ENCODE measurements at regions not wholly inside any gene's neighbourhood (a gene's known extent, or its start where the extent isn't known, plus 50 kb on each side); places are given as distances from the start of the nearest gene placed in this dataset.

- TF ChIP-seq ZNF263 (CRISPR knock-in tag; IDR thresholded peaks at IDR 0.05; ENCODE audit: low read depth) (no peak), ESRRA (CRISPR knock-in tag; IDR thresholded peaks at IDR 0.05; ENCODE audit: borderline replicate concordance) (no peak), NFE2L1 (CRISPR knock-in tag; IDR thresholded peaks at IDR 0.05) (no peak), ZMAT4 (CRISPR knock-in tag; IDR thresholded peaks at IDR 0.05) (no peak), FOXP4 (CRISPR knock-in tag; IDR thresholded peaks at IDR 0.05) (no peak), MAX (CRISPR knock-in tag; IDR thresholded peaks at IDR 0.05) (no peak), KAT7 (CRISPR knock-in tag; IDR thresholded peaks at IDR 0.05; ENCODE audit: borderline replicate concordance) (no peak), GABPB1 (CRISPR knock-in tag; IDR thresholded peaks at IDR 0.05) (no peak), JUN (CRISPR knock-in tag; IDR thresholded peaks at IDR 0.05) (no peak)
Observed at GRCh38 chr6:169976301-169977081, 225.1 kb downstream of the ERMARD start (continued).

GRCh38 chr6:169975701-169976100 is 224.3 kb downstream of the ERMARD start:
- H3K36me3 Mint-ChIP-seq = no peaks in the 10 kb centered on the region
- no peaks in the 10 kb centered on the region for H3K4me1 Mint-ChIP-seq
- no peak overlapping the region for H3K27ac Mint-ChIP-seq
- no peaks in the 10 kb centered on the region for H3K27me3 Mint-ChIP-seq (ENCODE audit: low read depth)
- ATAC-seq = no peak
- ChIA-PET CTCF (no interaction called here), POLR2A (no interaction called here)
- no peak for DNase-seq (ENCODE audit: low spot score)
- no peak overlapping the region for H3K4me3 Mint-ChIP-seq
- H3K9me3 Mint-ChIP-seq = no peaks in the 10 kb centered on the region
- TF ChIP-seq CDX4 (CRISPR knock-in tag; IDR thresholded peaks at IDR 0.05; ENCODE audit: borderline replicate concordance) (no peak), NR1H2 (CRISPR knock-in tag; IDR thresholded peaks at IDR 0.05) (no peak), RORB (CRISPR knock-in tag; IDR thresholded peaks at IDR 0.05) (no peak), FOXJ3 (CRISPR knock-in tag; IDR thresholded peaks at IDR 0.05; ENCODE audit: borderline replicate concordance) (no peak), ATF6 (CRISPR knock-in tag; IDR thresholded peaks at IDR 0.05) (no peak), ZNF532 (CRISPR knock-in tag; IDR thresholded peaks at IDR 0.05; ENCODE audit: borderline replicate concordance) (no peak), ZNF416 (CRISPR knock-in tag; IDR thresholded peaks at IDR 0.05) (no peak), SOX15 (CRISPR knock-in tag; IDR thresholded peaks at IDR 0.05) (no peak), IRF1 (CRISPR knock-in tag; IDR thresholded peaks at IDR 0.05) (no peak), USF2 (CRISPR knock-in tag; IDR thresholded peaks at IDR 0.05) (no peak), E2F5 (CRISPR knock-in tag; IDR thresholded peaks at IDR 0.05) (no peak), CTCF (IDR thresholded peaks at IDR 0.05) (no peak), TP53 (CRISPR knock-in tag; IDR thresholded peaks at IDR 0.05) (no peak)

Measured in WTC11 (cell line).